K562 (cell line): ENCODE measurements at regions not wholly inside any gene's neighbourhood (a gene's known extent, or its start where the extent isn't known, plus 50 kb on each side); places are given as distances from the start of the nearest gene placed in this dataset. TPM values are rescaled to one million over a fixed set of nuclear protein-coding genes. Genes with fewer than 3 reads are reported as not detected.

Experiments used
- small RNA-seq: library from RNA; depleted of rRNA; stranded (forward); fragments of <200 nt; gene quantifications from one replicate; pipeline ENCODE3, GENCODE V24; 2014

Small RNAs in the stretch of these regions (small RNA-seq; reads per million reads assigned to genes)
- gene RNU6-694P = not detected
